OCI-LY1 (cell line): ENCODE measurements at regions not wholly inside any gene's neighbourhood (a gene's known extent, or its start where the extent isn't known, plus 50 kb on each side); places are given as distances from the start of the nearest gene placed in this dataset.

Experiments
- CTCF ChIP-seq: fragments of 200-600 bp; sonication (generic), shearing (Covaris generic); IDR thresholded peaks from 2 replicates; pipeline ENCODE4 v1.5.1; 2017; ENCODE audit warnings: mild to moderate bottlenecking, antibody characterized with exemption, low read length, moderate library complexity, mixed read lengths
- EZH2 ChIP-seq: fragments of 200-600 bp; sonication (generic), shearing (Covaris generic); IDR thresholded peaks from 2 replicates; pipeline ENCODE4 v1.8.0; 2017; ENCODE audit warnings: borderline replicate concordance, mixed run types, mild to moderate bottlenecking, antibody characterized with exemption, low read length, moderate library complexity, mixed read lengths

GRCh38 chr6:134863763-134864510 is 86.0 kb downstream of the ALDH8A1 start:
- TF ChIP-seq CTCF (no peak), EZH2 (no peak)
